Neutrophil (primary cell): ENCODE measurements at regions not wholly inside any gene's neighbourhood (a gene's known extent, or its start where the extent isn't known, plus 50 kb on each side); places are given as distances from the start of the nearest gene placed in this dataset.

Source experiments
- H3K27ac ChIP-seq: fragments of 200-600 bp; sonication (generic); 2 replicates; pipeline ENCODE4 v1.5.1; 2016; ENCODE audit warnings: mild to moderate bottlenecking, moderate library complexity
- H3K27me3 ChIP-seq: fragments of 200-600 bp; sonication (generic); 2 replicates; pipeline ENCODE4 v1.6.0; 2016; ENCODE audit warnings: mild to moderate bottlenecking
- H3K36me3 ChIP-seq: fragments of 200-600 bp; sonication (generic); 2 replicates; pipeline ENCODE4 v1.5.1; 2017
- H3K4me1 ChIP-seq, 2 experiments: fragments of 200-600 bp in 1 of 2; sonication (generic) in 1 of 2; 1 replicate in 1 of 2; 2 replicates in 1 of 2; pipeline versions ENCODE4 v1.5.1 to v1.6.1; 2013 to 2016; ENCODE audit warnings: low read depth in 1 of 2, low read length in 1 of 2, mild to moderate bottlenecking in 1 of 2, moderate library complexity in 1 of 2; ENCODE audit not compliant: control insufficient read depth in 1 of 2, insufficient read depth in 1 of 2
- H3K4me3 ChIP-seq, 2 experiments: fragments of 200-600 bp in 1 of 2; sonication (generic) in 1 of 2; 1 replicate in 1 of 2; 2 replicates in 1 of 2; pipeline ENCODE4 v1.5.1; 2013 to 2016; ENCODE audit warnings: low read depth in 1 of 2, low read length in 1 of 2, mild to moderate bottlenecking in 1 of 2, moderate library complexity in 1 of 2
- H3K9me3 ChIP-seq: fragments of 200-600 bp; sonication (generic); 2 replicates; pipeline ENCODE4 v1.5.1; 2016
- CTCF ChIP-seq: fragments of 200-600 bp; sonication (generic); IDR thresholded peaks from 2 replicates; pipeline ENCODE4 v1.5.1; 2016; ENCODE audit warnings: antibody characterized with exemption

- Histone ChIP-seq H3K27ac (no peak overlapping the region), H3K36me3 (no peaks in the 10 kb centered on the region), H3K27me3 (no peaks in the 10 kb centered on the region), H3K4me1 (no peaks in the 10 kb centered on the region), H3K4me3 (no peak overlapping the region), H3K9me3 (no peaks in the 10 kb centered on the region)
- TF ChIP-seq CTCF: no peak
Measured at GRCh38 chr14:98203421-98203820, 1068.6 kb downstream of the BCL11B start.

GRCh38 chr14:98204139-98204538 lies 1067.9 kb downstream of the BCL11B start:
- Histone ChIP-seq H3K27ac (no peak overlapping the region), H3K9me3 (no peaks in the 10 kb centered on the region), H3K4me3 (no peak overlapping the region), H3K27me3 (no peaks in the 10 kb centered on the region), H3K4me1 (no peaks in the 10 kb centered on the region), H3K36me3 (no peaks in the 10 kb centered on the region)
- no peak for TF ChIP-seq CTCF

GRCh38 chr14:98207415-98207814 lies 1064.6 kb downstream of the BCL11B start:
- no peak for TF ChIP-seq CTCF
- Histone ChIP-seq H3K27me3 (peaks cover 7% of the 10 kb centered on the region), H3K4me1 (no peaks in the 10 kb centered on the region), H3K9me3 (no peaks in the 10 kb centered on the region), H3K4me3 (no peak overlapping the region), H3K36me3 (no peaks in the 10 kb centered on the region), H3K27ac (no peak overlapping the region)

- no peaks in the 10 kb centered on the region for H3K9me3 ChIP-seq
- H3K4me3 ChIP-seq: no peak overlapping the region
- H3K27ac ChIP-seq: no peak overlapping the region
- H3K27me3 ChIP-seq: peaks cover 10% of the 10 kb centered on the region
- TF ChIP-seq CTCF: no peak
- H3K4me1 ChIP-seq: no peaks in the 10 kb centered on the region
- H3K36me3 ChIP-seq: no peaks in the 10 kb centered on the region
Measured at GRCh38 chr14:98208211-98208611, 1063.8 kb downstream of the BCL11B start.

GRCh38 chr14:98208943-98209342 lies 1063.1 kb downstream of the BCL11B start:
- Histone ChIP-seq H3K9me3 (no peaks in the 10 kb centered on the region), H3K36me3 (no peaks in the 10 kb centered on the region), H3K4me1 (no peaks in the 10 kb centered on the region), H3K27me3 (peaks cover 10% of the 10 kb centered on the region), H3K4me3 (no peak overlapping the region), H3K27ac (no peak overlapping the region)
- TF ChIP-seq CTCF: no peak
